ENCODE measurements at regions not wholly inside any gene's neighbourhood (a gene's known extent, or its start where the extent isn't known, plus 50 kb on each side); places are given as distances from the start of the nearest gene placed in this dataset.
"Not testable (repeated sequence)": the region's sequence is repeated elsewhere in the genome, so short reads cannot be mapped to it uniquely, and the experiment has no call there.

DNA sequence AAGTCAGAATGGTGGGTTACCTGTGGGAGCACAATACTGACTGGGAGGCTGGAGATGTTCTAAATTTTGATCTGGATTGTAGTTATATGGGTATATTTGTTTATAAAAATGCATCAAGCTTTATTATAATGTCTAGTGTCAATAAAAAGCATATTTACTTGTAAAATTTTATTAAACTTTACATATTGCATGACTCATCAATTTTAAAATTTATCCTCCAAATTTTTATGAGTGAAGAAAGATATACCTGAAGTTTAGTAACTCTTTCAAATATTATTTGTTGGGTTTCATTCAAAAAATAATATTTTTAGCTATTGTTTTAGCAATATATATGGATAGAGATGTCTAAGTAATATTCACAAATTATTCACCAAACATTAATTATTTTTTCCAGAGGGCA is 103.0 kb downstream of the ANXA5 start:
- CTCF ChIA-PET: no interaction called here
- TF ChIP-seq CTCF (IDR thresholded peaks at IDR 0.05; ENCODE audit: unreplicated experiment): no peak
- no peaks in the 10 kb centered on the region for H3K27me3 Mint-ChIP-seq (ENCODE audit: unreplicated experiment)

GRCh38 chr4:121592257-121592656 is 104.5 kb downstream of the ANXA5 start:
- CTCF ChIA-PET; H3K27ac Mint-ChIP-seq (ENCODE audit: unreplicated experiment): not testable (repeated sequence)

More for the DNA sequence above, 103.0 kb downstream of the ANXA5 start:
- Mint-ChIP-seq H3K4me3 (ENCODE audit: low read depth, unreplicated experiment) (no peak overlapping the region), H3K27ac (ENCODE audit: unreplicated experiment) (no peak overlapping the region), H3K36me3 (ENCODE audit: insufficient read depth, unreplicated experiment) (no peaks in the 10 kb centered on the region), H3K4me1 (ENCODE audit: low read depth, unreplicated experiment) (no peaks in the 10 kb centered on the region), H3K9me3 (ENCODE audit: low read depth, unreplicated experiment) (no peaks in the 10 kb centered on the region)
- BruUV-seq (replicated peaks): no TSS peak
- no peak for DNase-seq
- intact Hi-C loops (cut with micrococcal nuclease; ENCODE audit: unreplicated experiment): no loop called here

GRCh38 chr4:121584836-121585235 is 111.9 kb downstream of the ANXA5 start:
- DNase-seq: no peak
- Mint-ChIP-seq H3K4me3 (ENCODE audit: low read depth, unreplicated experiment) (no peak overlapping the region), H3K27ac (ENCODE audit: unreplicated experiment) (no peak overlapping the region), H3K4me1 (ENCODE audit: low read depth, unreplicated experiment) (no peaks in the 10 kb centered on the region), H3K27me3 (ENCODE audit: unreplicated experiment) (peaks cover 38% of the 10 kb centered on the region), H3K9me3 (ENCODE audit: low read depth, unreplicated experiment) (no peaks in the 10 kb centered on the region), H3K36me3 (ENCODE audit: insufficient read depth, unreplicated experiment) (no peaks in the 10 kb centered on the region)
- no peak for TF ChIP-seq CTCF (IDR thresholded peaks at IDR 0.05; ENCODE audit: unreplicated experiment)
- intact Hi-C loops (cut with micrococcal nuclease; ENCODE audit: unreplicated experiment): no loop called here
- no TSS peak for BruUV-seq (replicated peaks)
- CTCF ChIA-PET: no interaction called here

More at GRCh38 chr4:121592257-121592656, 104.5 kb downstream of the ANXA5 start:
- BruUV-seq (replicated peaks); intact Hi-C loops (cut with micrococcal nuclease; ENCODE audit: unreplicated experiment); H3K4me3 Mint-ChIP-seq (ENCODE audit: low read depth, unreplicated experiment); H3K9me3 Mint-ChIP-seq (ENCODE audit: low read depth, unreplicated experiment); H3K4me1 Mint-ChIP-seq (ENCODE audit: low read depth, unreplicated experiment); DNase-seq; H3K36me3 Mint-ChIP-seq (ENCODE audit: insufficient read depth, unreplicated experiment): not testable (repeated sequence)
- H3K27me3 Mint-ChIP-seq (ENCODE audit: unreplicated experiment): peaks cover 14% of the 10 kb centered on the region

DNA sequence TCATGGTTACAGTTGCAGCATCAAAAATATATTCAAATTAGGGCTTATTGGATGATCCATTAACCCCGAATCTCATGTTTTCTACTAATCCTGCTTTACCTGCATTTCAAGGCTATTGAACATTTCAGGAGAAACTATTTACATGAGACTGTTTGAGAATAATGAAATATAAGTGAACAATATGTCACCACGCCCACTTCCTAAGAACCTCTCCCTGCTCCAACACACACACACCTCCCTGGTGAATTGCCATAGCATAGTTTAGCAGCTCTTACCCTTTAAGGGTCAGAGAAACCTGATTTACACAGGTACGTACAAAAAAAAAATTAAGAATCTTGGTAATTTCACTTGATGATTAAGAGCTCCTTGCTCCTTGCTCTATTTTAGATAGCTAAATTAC is 113.4 kb downstream of the ANXA5 start:
- CTCF ChIA-PET: no interaction called here
- TF ChIP-seq CTCF (IDR thresholded peaks at IDR 0.05; ENCODE audit: unreplicated experiment): no peak
- Mint-ChIP-seq H3K4me1 (ENCODE audit: low read depth, unreplicated experiment) (no peaks in the 10 kb centered on the region), H3K27me3 (ENCODE audit: unreplicated experiment) (peaks cover 36% of the 10 kb centered on the region), H3K9me3 (ENCODE audit: low read depth, unreplicated experiment) (no peaks in the 10 kb centered on the region), H3K36me3 (ENCODE audit: insufficient read depth, unreplicated experiment) (no peaks in the 10 kb centered on the region), H3K27ac (ENCODE audit: unreplicated experiment) (no peak overlapping the region), H3K4me3 (ENCODE audit: low read depth, unreplicated experiment) (no peak overlapping the region)
- intact Hi-C loops (cut with micrococcal nuclease; ENCODE audit: unreplicated experiment): no loop called here
- no TSS peak for BruUV-seq (replicated peaks)
- DNase-seq: no peak

DNA sequence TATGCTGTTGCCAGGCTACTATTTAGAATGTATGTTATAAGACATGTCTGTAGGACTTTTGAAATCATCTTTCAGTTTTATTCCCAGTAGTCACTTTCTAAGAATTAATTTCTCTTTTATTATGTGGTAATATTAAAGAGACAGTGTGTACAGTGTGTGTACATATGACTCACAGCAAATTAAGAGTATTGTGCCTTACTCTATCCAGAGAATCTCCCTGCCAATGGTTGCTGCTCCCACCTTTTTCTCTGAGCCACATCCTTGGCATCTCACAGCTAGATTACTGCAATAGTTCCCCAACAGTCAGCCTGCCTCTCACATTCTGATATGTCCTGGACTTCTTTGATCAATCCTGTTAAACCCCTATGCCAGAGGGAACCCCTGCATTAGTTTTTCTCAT is 114.5 kb downstream of the ANXA5 start:
- intact Hi-C loops (cut with micrococcal nuclease; ENCODE audit: unreplicated experiment): no loop called here
- BruUV-seq (replicated peaks): no TSS peak
- Mint-ChIP-seq H3K9me3 (ENCODE audit: low read depth, unreplicated experiment) (no peaks in the 10 kb centered on the region), H3K4me3 (ENCODE audit: low read depth, unreplicated experiment) (no peak overlapping the region), H3K36me3 (ENCODE audit: insufficient read depth, unreplicated experiment) (no peaks in the 10 kb centered on the region), H3K4me1 (ENCODE audit: low read depth, unreplicated experiment) (no peaks in the 10 kb centered on the region), H3K27ac (ENCODE audit: unreplicated experiment) (no peak overlapping the region), H3K27me3 (ENCODE audit: unreplicated experiment) (peaks cover 25% of the 10 kb centered on the region)
- CTCF ChIA-PET: no interaction called here
- no peak for DNase-seq
- TF ChIP-seq CTCF (IDR thresholded peaks at IDR 0.05; ENCODE audit: unreplicated experiment): no peak

DNA sequence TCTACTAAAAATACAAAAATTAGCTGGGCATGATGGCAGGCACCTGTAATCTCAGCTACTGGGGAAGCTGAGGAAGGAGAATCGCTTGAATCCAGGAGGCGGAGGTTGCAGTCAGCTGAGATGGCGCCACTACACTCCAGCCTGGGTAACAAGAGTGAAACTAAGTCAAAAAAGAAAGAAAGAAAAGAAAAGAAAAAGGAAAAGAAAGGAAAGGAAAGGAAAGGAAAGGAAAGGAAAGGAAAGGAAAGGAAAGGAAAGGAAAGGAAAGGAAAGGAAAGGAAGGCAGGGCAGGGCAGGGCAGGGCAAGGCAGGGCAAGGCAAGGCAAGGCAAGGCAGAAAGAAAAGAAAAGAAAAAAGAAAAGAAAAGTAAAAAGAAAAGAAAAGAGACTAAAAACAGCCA is 121.4 kb downstream of the ANXA5 start:
- H3K4me3 Mint-ChIP-seq (ENCODE audit: low read depth, unreplicated experiment): not testable (repeated sequence)

More for the DNA sequence above, 121.4 kb downstream of the ANXA5 start:
- BruUV-seq (replicated peaks); DNase-seq; H3K36me3 Mint-ChIP-seq (ENCODE audit: insufficient read depth, unreplicated experiment); CTCF ChIA-PET; H3K4me1 Mint-ChIP-seq (ENCODE audit: low read depth, unreplicated experiment); H3K9me3 Mint-ChIP-seq (ENCODE audit: low read depth, unreplicated experiment); H3K27me3 Mint-ChIP-seq (ENCODE audit: unreplicated experiment); intact Hi-C loops (cut with micrococcal nuclease; ENCODE audit: unreplicated experiment); H3K27ac Mint-ChIP-seq (ENCODE audit: unreplicated experiment): not testable (repeated sequence)
